Prostate gland (tissue), 2 donors: ENCODE measurements at regions not wholly inside any gene's neighbourhood (a gene's known extent, or its start where the extent isn't known, plus 50 kb on each side); places are given as distances from the start of the nearest gene placed in this dataset.
"Not testable (repeated sequence)": the region's sequence is repeated elsewhere in the genome, so short reads cannot be mapped to it uniquely, and the experiment has no call there.

Source experiments
- DNase-seq: peaks from one replicate; pipeline ENCODE4 v3.0.0-alpha.2; 2019; ENCODE audit warnings: low spot score
- H3K27ac ChIP-seq, 2 donors: fragments of 200-600 bp; sonication (generic); 2 replicates each; pipeline ENCODE4 v1.5.1; 2017 to 2019
- H3K27me3 ChIP-seq: fragments of 200-600 bp; sonication (generic); replicated peaks from 2 replicates; pipeline ENCODE4 v1.5.1; 2019; ENCODE audit not compliant: insufficient read depth
- H3K36me3 ChIP-seq, 2 donors: fragments of 200-600 bp; sonication (generic); 1 replicate in 1 of 2; 2 replicates in 1 of 2; pipeline versions ENCODE4 v1.5.1 to v1.8.1; 2017 to 2019
- H3K4me1 ChIP-seq: fragments of 200-600 bp; sonication (generic); replicated peaks from 2 replicates; pipeline ENCODE4 v1.5.1; 2019
- H3K4me3 ChIP-seq, 2 donors: fragments of 200-600 bp; sonication (generic); 2 replicates each; pipeline ENCODE4 v1.5.1; 2017 to 2019
- H3K9me3 ChIP-seq: fragments of 200-600 bp; sonication (generic); 2 replicates; pipeline ENCODE4 v1.5.1; 2017
- CTCF ChIP-seq, 4 experiments: fragments of 200-600 bp in 2 of 4; fragments of 450-650 bp in 2 of 4; sonication (generic) in 2 of 4; IDR thresholded peaks; 1 replicate in 3 of 4; 2 replicates in 1 of 4; pipeline ENCODE4 v1.5.1; 2016 to 2019; ENCODE audit warnings: antibody characterized with exemption in 4 of 4, mild to moderate bottlenecking in 2 of 4, moderate library complexity in 2 of 4
- POLR2A ChIP-seq: fragments of 450-650 bp; IDR thresholded peaks from one replicate; pipeline ENCODE4 v1.6.1; 2016; ENCODE audit warnings: antibody characterized with exemption, mild to moderate bottlenecking
- POLR2AphosphoS5 ChIP-seq: sonication (generic); formaldehyde crosslinking; IDR thresholded peaks from one replicate; pipeline ENCODE4 v1.6.1; 2017; ENCODE audit warnings: antibody characterized with exemption
- WGBS: methylation state at CpG from one replicate; pipeline ENCODE4 v1.1.5; 2018; 5-methylcytosine and 5-hydroxymethylcytosine counted together
- intact Hi-C: fragments of 100-400 bp; cut with DNase I; formaldehyde crosslinking; loops from one replicate; pipeline ENCODE4 v1.14.2; 2022

GRCh38 chr2:193187816-193188215 is 993.1 kb upstream of the TMEFF2 start:
- no peak for DNase-seq
- Histone ChIP-seq H3K4me1 (no peaks in the 10 kb centered on the region), H3K4me3 (no peak overlapping the region), H3K36me3 (no peaks in the 10 kb centered on the region), H3K27ac (no peak overlapping the region), H3K9me3 (no peaks in the 10 kb centered on the region), H3K27me3 (no peaks in the 10 kb centered on the region)
- WGBS, result 28% methylated on average over 2 of the region's 2 CpGs
- intact Hi-C loops, result no loop called here
- no peak for TF ChIP-seq POLR2A
- TF ChIP-seq CTCF (IDR thresholded peaks at IDR 0.05), result no peak
- no peak for TF ChIP-seq POLR2AphosphoS5

GRCh38 chr2:193170981-193171380 is 976.2 kb upstream of the TMEFF2 start:
- H3K4me3 ChIP-seq, H3K36me3 ChIP-seq, intact Hi-C loops, H3K9me3 ChIP-seq, H3K27ac ChIP-seq, H3K4me1 ChIP-seq, H3K27me3 ChIP-seq, DNase-seq: not testable (repeated sequence)
- WGBS, result 94% methylated on average over 12 of the region's 17 CpGs

- intact Hi-C loops, result no loop called here
- H3K4me1 ChIP-seq, result no peaks in the 10 kb centered on the region
- H3K27me3 ChIP-seq, result no peaks in the 10 kb centered on the region
- no peaks in the 10 kb centered on the region for H3K36me3 ChIP-seq
- no peak for TF ChIP-seq POLR2AphosphoS5
- no peak for TF ChIP-seq CTCF (IDR thresholded peaks at IDR 0.05)
- no peak for TF ChIP-seq POLR2A
- H3K27ac ChIP-seq, result no peak overlapping the region
- DNase-seq, result no peak
- 54% methylated on average over 1 of the region's 1 CpG for WGBS
- no peak overlapping the region for H3K4me3 ChIP-seq
- no peaks in the 10 kb centered on the region for H3K9me3 ChIP-seq
Observed at GRCh38 chr2:193156480-193156879, 961.7 kb upstream of the TMEFF2 start.

DNA sequence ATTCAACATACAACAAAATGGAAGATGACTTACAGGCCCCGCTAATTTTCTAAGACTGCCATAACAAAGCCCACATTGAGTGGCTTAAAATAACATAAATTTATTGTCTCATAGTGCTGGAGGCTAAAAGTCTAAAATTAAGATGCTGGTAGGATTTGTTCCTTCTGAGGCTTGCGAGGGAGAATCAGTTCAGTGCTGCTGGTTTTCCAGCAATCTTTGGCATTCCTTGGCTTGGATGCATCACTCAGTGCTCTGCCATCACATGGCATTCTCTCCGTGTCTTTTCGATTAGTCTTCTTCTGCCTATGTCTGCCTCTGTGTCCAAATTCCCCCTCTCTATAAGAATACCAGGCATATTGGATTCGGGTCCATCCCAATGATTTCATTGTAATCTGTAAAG is 959.3 kb upstream of the TMEFF2 start:
- intact Hi-C loops, result no loop called here
- Histone ChIP-seq H3K4me3 (no peak overlapping the region), H3K27ac (no peak overlapping the region), H3K36me3 (no peaks in the 10 kb centered on the region), H3K27me3 (no peaks in the 10 kb centered on the region), H3K4me1 (no peaks in the 10 kb centered on the region), H3K9me3 (no peaks in the 10 kb centered on the region)
- 73% methylated on average over 5 of the region's 5 CpGs for WGBS
- no peak for DNase-seq
- TF ChIP-seq POLR2A (no peak), POLR2AphosphoS5 (no peak), CTCF (IDR thresholded peaks at IDR 0.05) (no peak)

DNA sequence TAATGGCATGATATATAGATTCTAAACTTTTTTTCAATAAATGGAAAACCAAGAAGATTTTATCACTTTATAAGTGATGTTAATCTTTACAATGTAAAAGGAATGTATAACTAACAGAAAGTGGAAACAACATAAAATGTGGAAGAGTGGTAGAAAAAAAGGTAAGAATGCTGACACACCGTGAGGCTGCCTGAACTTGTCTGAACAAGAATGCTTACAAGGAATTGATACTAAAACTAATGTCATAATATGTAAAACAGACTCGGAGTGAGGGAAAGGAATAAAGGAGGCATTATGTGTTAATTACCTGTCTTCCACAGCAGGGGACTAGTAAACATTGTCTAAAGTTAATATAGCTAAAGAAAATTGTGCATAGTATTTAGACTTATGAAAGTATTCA is 958.8 kb upstream of the TMEFF2 start:
- intact Hi-C loops, result no loop called here
- H3K36me3 ChIP-seq, result no peaks in the 10 kb centered on the region
- 30% methylated on average over 2 of the region's 2 CpGs for WGBS
- no peak overlapping the region for H3K4me3 ChIP-seq
- no peaks in the 10 kb centered on the region for H3K27me3 ChIP-seq
- H3K4me1 ChIP-seq, result no peaks in the 10 kb centered on the region
- no peak overlapping the region for H3K27ac ChIP-seq
- no peaks in the 10 kb centered on the region for H3K9me3 ChIP-seq
- no peak for TF ChIP-seq CTCF (IDR thresholded peaks at IDR 0.05)
- no peak for TF ChIP-seq POLR2A
- TF ChIP-seq POLR2AphosphoS5, result no peak
- DNase-seq, result no peak

DNA sequence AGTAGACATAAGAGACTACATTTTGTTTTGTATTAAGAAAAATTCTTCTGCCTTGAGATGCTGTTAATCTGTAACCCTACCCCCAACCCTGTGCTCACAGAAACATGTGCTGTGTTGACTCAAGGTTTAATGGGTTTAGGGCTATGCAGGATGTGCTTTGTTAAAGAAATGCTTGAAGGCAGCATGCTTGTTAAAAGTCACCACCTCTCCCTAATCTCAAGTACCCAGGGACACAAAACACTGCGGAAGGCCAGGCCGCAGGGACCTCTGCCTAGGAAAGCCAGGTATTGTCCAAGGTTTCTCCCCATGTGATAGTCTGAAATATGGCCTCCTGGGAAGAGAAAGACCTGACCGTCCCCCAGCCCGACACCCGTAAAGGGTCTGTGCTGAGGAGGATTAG is 947.7 kb upstream of the TMEFF2 start:
- WGBS, result 45% methylated on average over 5 of the region's 5 CpGs
- intact Hi-C loops, H3K36me3 ChIP-seq, DNase-seq, H3K27me3 ChIP-seq, H3K4me1 ChIP-seq, H3K9me3 ChIP-seq, H3K27ac ChIP-seq, H3K4me3 ChIP-seq: not testable (repeated sequence)
